Neuronal stem cell (in vitro differentiated cells): ENCODE measurements at regions not wholly inside any gene's neighbourhood (a gene's known extent, or its start where the extent isn't known, plus 50 kb on each side); places are given as distances from the start of the nearest gene placed in this dataset.

Experiments used
- DNase-seq: peaks from one replicate; pipeline ENCODE4 v3.0.0-alpha.2; 2013; ENCODE audit warnings: low spot score
- H2AFZ ChIP-seq: one replicate; pipeline ENCODE4 v1.6.1; 2013; ENCODE audit warnings: mild to moderate bottlenecking, low read length, inconsistent platforms
- H2AK5ac ChIP-seq: 2 replicates; pipeline ENCODE4 v1.6.1; 2013; ENCODE audit warnings: low read depth, mild to moderate bottlenecking, inconsistent platforms, low read length, moderate library complexity, mixed read lengths
- H2BK120ac ChIP-seq: 2 replicates; pipeline ENCODE4 v1.6.1; 2013; ENCODE audit warnings: low read depth, mild to moderate bottlenecking, inconsistent platforms, low read length, moderate library complexity, mixed read lengths
- H2BK12ac ChIP-seq: one replicate; pipeline ENCODE4 v1.6.1; 2013; ENCODE audit warnings: low read length, inconsistent platforms
- H2BK15ac ChIP-seq: 2 replicates; pipeline ENCODE4 v1.6.1; 2013; ENCODE audit warnings: mild to moderate bottlenecking, low read length, inconsistent platforms, mixed read lengths
- H2BK5ac ChIP-seq: one replicate; pipeline ENCODE4 v1.6.1; 2013; ENCODE audit warnings: inconsistent platforms, mild to moderate bottlenecking, low read length, moderate library complexity
- H3K14ac ChIP-seq: one replicate; pipeline ENCODE4 v1.6.1; 2013; ENCODE audit warnings: low read length, inconsistent platforms
- H3K18ac ChIP-seq: 2 replicates; pipeline ENCODE4 v1.6.1; 2013; ENCODE audit warnings: low read length, inconsistent platforms
- H3K23ac ChIP-seq: 2 replicates; pipeline ENCODE4 v1.6.1; 2013; ENCODE audit warnings: low read depth, mild to moderate bottlenecking, mixed read lengths, low read length, inconsistent platforms; ENCODE audit not compliant: poor library complexity
- H3K27ac ChIP-seq: replicated peaks from 3 replicates; pipeline ENCODE4 v1.5.1; 2013; ENCODE audit warnings: low read length, inconsistent platforms
- H3K27me3 ChIP-seq, 3 experiments: 2 replicates each; pipeline ENCODE4 v1.6.1; 2013; ENCODE audit warnings: low read length in 3 of 3, mild to moderate bottlenecking in 2 of 3, inconsistent platforms in 1 of 3, low read depth in 1 of 3, mixed read lengths in 1 of 3, moderate library complexity in 1 of 3; ENCODE audit not compliant: control insufficient read depth in 3 of 3, insufficient read depth in 3 of 3
- H3K36me3 ChIP-seq, 2 donors: replicated peaks in 1 of 2; 2 replicates each; pipeline ENCODE4 v1.6.1; 2013; ENCODE audit warnings: low read length in 2 of 2; ENCODE audit not compliant: control insufficient read depth in 2 of 2, insufficient read depth in 2 of 2
- H3K4ac ChIP-seq: 2 replicates; pipeline ENCODE4 v1.6.1; 2013; ENCODE audit warnings: inconsistent platforms, mild to moderate bottlenecking, low read length, moderate library complexity
- H3K4me1 ChIP-seq, 2 donors: 1 replicate in 1 of 2; 2 replicates in 1 of 2; pipeline ENCODE4 v1.6.1; 2013; ENCODE audit warnings: low read length in 2 of 2, low read depth in 1 of 2; ENCODE audit not compliant: control insufficient read depth in 2 of 2, insufficient read depth in 1 of 2
- H3K4me2 ChIP-seq: one replicate; pipeline ENCODE4 v1.6.1; 2013; ENCODE audit warnings: mild to moderate bottlenecking, low read length, inconsistent platforms; ENCODE audit not compliant: insufficient read depth, poor library complexity, severe bottlenecking
- H3K4me3 ChIP-seq, 2 donors: 2 replicates each; pipeline ENCODE4 v1.5.1; 2013; ENCODE audit warnings: low read length in 2 of 2, mild to moderate bottlenecking in 2 of 2, inconsistent platforms in 1 of 2, moderate library complexity in 1 of 2
- H3K79me1 ChIP-seq: one replicate; pipeline ENCODE4 v1.6.1; 2013; ENCODE audit warnings: low read depth, mild to moderate bottlenecking, inconsistent platforms, low read length, moderate library complexity
- H3K9ac ChIP-seq: one replicate; pipeline ENCODE4 v1.6.1; 2013; ENCODE audit warnings: mild to moderate bottlenecking, low read depth, low read length, inconsistent platforms; ENCODE audit not compliant: poor library complexity
- H3K9me3 ChIP-seq, 2 donors: replicated peaks in 1 of 2; 2 replicates each; pipeline versions ENCODE3 to v1.6.1; 2013; ENCODE audit warnings: low read length in 2 of 2, mild to moderate bottlenecking in 2 of 2, inconsistent platforms in 1 of 2, low read depth in 1 of 2, mixed read lengths in 1 of 2, moderate library complexity in 1 of 2; ENCODE audit not compliant: control insufficient read depth in 2 of 2, insufficient read depth in 1 of 2
- H4K8ac ChIP-seq: one replicate; pipeline ENCODE4 v1.6.1; 2013; ENCODE audit warnings: low read depth, mild to moderate bottlenecking, inconsistent platforms, low read length, moderate library complexity
- H4K91ac ChIP-seq: one replicate; pipeline ENCODE4 v1.6.1; 2013; ENCODE audit warnings: low read length, low read depth, mild to moderate bottlenecking, inconsistent platforms; ENCODE audit not compliant: poor library complexity
- WGBS, 2 donors: extraction: QIAGEN DNeasy Blood & Tissue Kit; methylation state at CpG; one replicate each; pipeline ENCODE4 v1.1.7; 2013; ENCODE audit warnings: missing lambda C conversion rate in 2 of 2, mixed read lengths in 1 of 2; ENCODE audit not compliant: insufficient read length in 2 of 2, insufficient replicate concordance in 1 of 2; ENCODE audit errors: extremely low coverage in 2 of 2; 5-methylcytosine and 5-hydroxymethylcytosine counted together

GRCh38 chr1:69433073-69433472 is 134.6 kb upstream of the LRRC7 start:
- Histone ChIP-seq H2BK120ac (no peak overlapping the region), H3K18ac (no peak overlapping the region), H3K4me1 (no peaks in the 10 kb centered on the region)

DNA sequence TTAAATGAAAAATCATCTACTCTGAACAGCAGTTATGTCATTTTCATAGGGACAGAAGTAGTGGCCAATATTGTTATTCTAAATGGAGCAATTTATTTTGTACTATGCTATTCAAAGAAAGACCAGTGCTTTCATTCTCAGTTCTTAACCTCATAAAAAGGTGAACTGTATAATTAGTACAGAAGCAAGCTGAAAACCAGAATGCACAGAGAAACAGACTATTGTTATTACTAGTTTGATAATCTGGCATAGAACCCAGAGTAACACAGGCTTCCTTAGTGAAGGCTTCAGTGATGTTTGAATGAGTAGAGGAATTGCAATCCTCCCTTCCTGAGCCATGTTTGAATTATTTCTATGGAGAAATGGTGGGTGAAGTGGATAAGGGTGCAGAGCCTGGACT is 131.6 kb upstream of the LRRC7 start:
- H3K4me2 ChIP-seq, result no peak overlapping the region
- no peak for DNase-seq

More at GRCh38 chr1:69433073-69433472, 134.6 kb upstream of the LRRC7 start:
- Histone ChIP-seq H3K9me3 (no peaks in the 10 kb centered on the region), H3K27ac (no peak overlapping the region), H3K4me3 (no peak overlapping the region), H2BK15ac (no peak overlapping the region), H3K9ac (no peak overlapping the region), H3K36me3 (no peaks in the 10 kb centered on the region), H3K79me1 (no peaks in the 10 kb centered on the region), H3K4ac (no peak overlapping the region), H4K91ac (no peak overlapping the region), H3K14ac (no peak overlapping the region), H2AFZ (no peak overlapping the region), H4K8ac (no peak overlapping the region), H2AK5ac (no peak overlapping the region), H3K27me3 (no peaks in the 10 kb centered on the region), H2BK12ac (no peak overlapping the region), H2BK5ac (no peak overlapping the region), H3K4me2 (no peak overlapping the region), H3K23ac (no peak overlapping the region)
- DNase-seq, result no peak

DNA sequence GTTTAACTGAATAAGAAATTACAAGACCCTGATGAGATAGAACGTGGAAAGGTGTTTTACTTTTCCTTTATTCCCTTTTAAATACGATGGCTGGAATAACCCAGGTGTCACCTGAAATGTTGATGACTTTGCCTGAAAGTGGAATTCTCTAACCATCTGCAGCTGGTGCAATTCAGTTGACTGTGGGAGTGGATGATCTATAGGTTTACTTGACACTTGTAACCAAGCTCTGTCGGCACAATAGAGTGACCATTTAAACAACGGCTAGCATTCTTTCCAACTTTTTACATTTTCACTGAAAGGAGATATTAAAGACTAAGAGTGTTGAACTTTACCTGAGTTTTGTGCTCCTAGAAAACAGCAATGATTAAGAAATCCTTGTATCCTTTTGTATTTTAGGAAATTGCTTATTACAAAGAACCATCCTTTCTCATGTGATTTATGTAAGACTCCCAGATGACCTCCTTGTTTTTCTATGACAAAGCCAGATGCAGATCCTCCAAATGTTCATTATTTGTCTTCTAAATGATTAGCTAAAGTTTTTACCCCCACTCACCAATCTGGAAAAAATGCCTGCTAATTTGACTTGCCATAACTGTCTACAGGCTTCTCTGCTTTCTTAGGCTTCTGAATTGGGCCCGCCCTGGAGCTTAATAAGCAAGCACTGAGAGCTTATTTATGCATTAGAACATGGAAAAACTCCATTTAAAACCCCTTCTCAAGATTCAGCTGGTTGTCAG is 129.5 kb upstream of the LRRC7 start:
- H3K4ac ChIP-seq, result no peak overlapping the region
- H3K9ac ChIP-seq, result no peak overlapping the region
- no peaks in the 10 kb centered on the region for H3K36me3 ChIP-seq
- H3K14ac ChIP-seq, result no peak overlapping the region
- H4K91ac ChIP-seq, result no peak overlapping the region
- no peak overlapping the region for H2BK5ac ChIP-seq
- no peak overlapping the region for H2BK12ac ChIP-seq
- no peaks in the 10 kb centered on the region for H3K79me1 ChIP-seq
- DNase-seq, result no peak
- H2BK120ac ChIP-seq, result no peak overlapping the region
- H3K23ac ChIP-seq, result no peak overlapping the region
- H3K4me2 ChIP-seq, result no peak overlapping the region
- H2BK15ac ChIP-seq, result no peak overlapping the region
- no peaks in the 10 kb centered on the region for H3K27me3 ChIP-seq
- H2AFZ ChIP-seq, result no peak overlapping the region
- no peak overlapping the region for H4K8ac ChIP-seq
- no peak overlapping the region for H2AK5ac ChIP-seq
- no peak overlapping the region for H3K4me3 ChIP-seq
- H3K18ac ChIP-seq, result no peak overlapping the region
- H3K27ac ChIP-seq, result no peak overlapping the region
- no peaks in the 10 kb centered on the region for H3K4me1 ChIP-seq
- no peaks in the 10 kb centered on the region for H3K9me3 ChIP-seq
- WGBS, 2 donors, result no CpG with 5 or more reads among the region's 5 CpGs

More for the DNA sequence above, 131.6 kb upstream of the LRRC7 start:
- H3K79me1 ChIP-seq, result no peaks in the 10 kb centered on the region
- no peak overlapping the region for H3K18ac ChIP-seq
- no peak overlapping the region for H2BK15ac ChIP-seq
- H2BK120ac ChIP-seq, result no peak overlapping the region
- no peak overlapping the region for H2BK12ac ChIP-seq
- H4K8ac ChIP-seq, result no peak overlapping the region
- H2AK5ac ChIP-seq, result no peak overlapping the region
- no peak overlapping the region for H3K4me3 ChIP-seq
- H4K91ac ChIP-seq, result no peak overlapping the region
- no peaks in the 10 kb centered on the region for H3K36me3 ChIP-seq
- no peaks in the 10 kb centered on the region for H3K9me3 ChIP-seq
- H2BK5ac ChIP-seq, result no peak overlapping the region
- H3K27me3 ChIP-seq, result no peaks in the 10 kb centered on the region
- H3K14ac ChIP-seq, result no peak overlapping the region
- H3K4ac ChIP-seq, result no peak overlapping the region
- no peaks in the 10 kb centered on the region for H3K4me1 ChIP-seq
- H3K27ac ChIP-seq, result no peak overlapping the region
- no peak overlapping the region for H3K23ac ChIP-seq
- H2AFZ ChIP-seq, result no peak overlapping the region
- H3K9ac ChIP-seq, result no peak overlapping the region

DNA sequence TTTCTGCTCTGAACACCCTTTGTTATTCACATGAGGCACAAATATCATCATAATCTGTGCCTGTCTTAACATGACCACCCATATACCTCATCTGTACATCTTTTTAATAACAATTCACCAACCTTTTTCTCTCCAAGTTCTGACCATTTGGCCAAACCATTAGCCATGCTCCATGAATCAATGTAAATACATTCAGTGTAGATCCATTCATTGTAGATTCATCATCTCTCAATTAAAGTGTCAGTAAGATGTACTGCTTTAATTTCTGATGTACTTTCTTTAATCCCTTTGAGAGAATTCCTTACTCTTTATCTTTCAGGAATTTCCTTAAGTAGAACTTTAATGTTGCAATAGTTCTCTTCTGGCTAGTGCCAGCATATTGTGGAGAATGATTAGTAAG is 126.2 kb upstream of the LRRC7 start:
- Histone ChIP-seq H3K14ac (no peak overlapping the region), H4K8ac (no peak overlapping the region), H2AFZ (no peak overlapping the region), H3K4me3 (no peak overlapping the region), H3K27me3 (no peaks in the 10 kb centered on the region), H4K91ac (no peak overlapping the region), H3K9me3 (no peaks in the 10 kb centered on the region), H3K4ac (no peak overlapping the region), H3K9ac (no peak overlapping the region), H2BK120ac (no peak overlapping the region), H2BK12ac (no peak overlapping the region), H3K18ac (no peak overlapping the region), H3K4me1 (no peaks in the 10 kb centered on the region), H3K27ac (no peak overlapping the region), H2BK5ac (no peak overlapping the region), H2AK5ac (no peak overlapping the region), H3K79me1 (no peaks in the 10 kb centered on the region), H2BK15ac (no peak overlapping the region), H3K36me3 (no peaks in the 10 kb centered on the region), H3K4me2 (no peak overlapping the region), H3K23ac (no peak overlapping the region)
- DNase-seq, result no peak
